Activated naive CD8-positive, alpha-beta T cell treated with anti-CD3 and anti-CD28 coated beads, Interleukin-2, amount 10 ng/mL, durations not matched to agents 7 days and 5 days (primary cell): ENCODE measurements at regions not wholly inside any gene's neighbourhood (a gene's known extent, or its start where the extent isn't known, plus 50 kb on each side); places are given as distances from the start of the nearest gene placed in this dataset.

ENCODE experiments used
- ATAC-seq: fragments of 150-1000 bp; cut with Tn5 transposase; one replicate; pipeline ENCODE4 v1.10.0; 2021; ENCODE audit warnings: low read depth, moderate library complexity
- POLR2A ChIA-PET: fragments of 350-600 bp; sonication (Branson Sonifier 250); formaldehyde crosslinking; loops from one replicate; lab custom pipeline; 2021; ENCODE audit warnings: antibody characterized with exemption; lab: Charles Lee
- DNase-seq: peaks from one replicate; pipeline ENCODE4 v3.0.0; 2021
- H3K27ac Mint-ChIP-seq: one replicate; pipeline ENCODE4 v1.8.0; 2022; ENCODE audit warnings: mild to moderate bottlenecking, mixed read lengths
- H3K27me3 Mint-ChIP-seq: one replicate; pipeline ENCODE4 v1.8.0; 2022; ENCODE audit warnings: mild to moderate bottlenecking, moderate library complexity, mixed read lengths
- H3K36me3 Mint-ChIP-seq: one replicate; pipeline ENCODE4 v1.8.0; 2021; ENCODE audit warnings: mild to moderate bottlenecking, mixed read lengths
- H3K4me1 Mint-ChIP-seq: one replicate; pipeline ENCODE4 v1.8.0; 2021; ENCODE audit warnings: mixed read lengths
- H3K4me3 Mint-ChIP-seq: one replicate; pipeline ENCODE4 v1.8.0; 2022; ENCODE audit warnings: mild to moderate bottlenecking, moderate library complexity, mixed read lengths
- H3K9me3 Mint-ChIP-seq: one replicate; pipeline ENCODE4 v1.8.0; 2021; ENCODE audit warnings: mixed read lengths

DNA sequence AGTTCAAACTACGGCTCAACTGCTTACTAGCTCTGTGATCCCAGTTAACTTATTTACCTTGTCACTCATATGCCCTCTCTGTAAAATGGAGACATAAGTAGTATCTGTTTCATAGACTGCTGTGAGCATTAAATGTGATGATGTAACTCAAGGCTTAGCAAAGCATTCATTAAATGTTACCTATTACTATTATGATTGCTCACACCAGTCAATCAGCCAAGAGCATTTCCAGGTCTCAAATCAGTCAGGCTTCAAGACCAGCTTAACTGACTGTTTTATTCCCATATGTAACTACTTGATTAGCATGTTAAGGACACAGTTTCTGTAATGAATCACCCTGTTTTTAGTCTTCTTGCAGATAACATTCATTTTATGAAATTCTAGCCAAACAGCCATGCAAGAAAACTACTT, 413.3 kb downstream of the MLLT3 start:
- peak overlapping the region; percentile 95 for H3K27ac Mint-ChIP-seq
- H3K4me3 Mint-ChIP-seq = peak overlapping the region; percentile 18
- peaks cover 26% of the 10 kb centered on the region for H3K36me3 Mint-ChIP-seq
- DNase-seq (no peak), ATAC-seq (peak; percentile 31)
- POLR2A ChIA-PET = interaction anchor here (0.7 to 4.4 kb wide), 20 partner anchors 8 to 413 kb away, joined by 3 to 37 read pairs (median 7); partner anchors contain the start of gene MLLT3
- H3K27me3 Mint-ChIP-seq = no peaks in the 10 kb centered on the region
- H3K4me1 Mint-ChIP-seq = peaks cover 47% of the 10 kb centered on the region
- H3K9me3 Mint-ChIP-seq = peaks cover 2% of the 10 kb centered on the region

DNA sequence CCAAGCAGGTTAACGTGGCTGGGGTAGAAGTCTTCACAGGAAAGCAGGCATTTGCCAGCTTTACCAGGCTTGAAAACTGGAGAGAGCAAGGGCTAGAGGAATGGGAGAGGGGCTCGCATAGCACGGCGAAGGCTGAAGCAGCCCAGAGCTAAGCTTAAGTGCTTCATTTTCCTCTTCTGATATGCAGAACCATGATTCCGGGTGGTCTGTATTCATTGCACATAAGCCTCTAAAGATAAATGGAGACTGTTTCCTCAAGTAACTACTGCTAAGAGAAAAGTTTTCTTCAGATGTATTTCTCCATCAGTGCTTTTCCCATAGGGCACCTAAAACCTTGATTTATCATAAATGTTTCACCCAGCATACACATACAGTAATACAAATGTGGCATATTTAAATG, 414.1 kb downstream of the MLLT3 start:
- POLR2A ChIA-PET = interaction anchor here (1.6 to 4.4 kb wide), 9 partner anchors 10 to 414 kb away, joined by 5 to 37 read pairs (median 13); partner anchors contain the start of gene MLLT3
- H3K9me3 Mint-ChIP-seq = peaks cover 5% of the 10 kb centered on the region
- peak overlapping the region; percentile 95 for H3K27ac Mint-ChIP-seq
- H3K4me1 Mint-ChIP-seq = peaks cover 51% of the 10 kb centered on the region
- DNase-seq (no peak), ATAC-seq (no peak)
- H3K27me3 Mint-ChIP-seq = no peaks in the 10 kb centered on the region
- peaks cover 27% of the 10 kb centered on the region for H3K36me3 Mint-ChIP-seq
- H3K4me3 Mint-ChIP-seq = peak overlapping the region; percentile 18

DNA sequence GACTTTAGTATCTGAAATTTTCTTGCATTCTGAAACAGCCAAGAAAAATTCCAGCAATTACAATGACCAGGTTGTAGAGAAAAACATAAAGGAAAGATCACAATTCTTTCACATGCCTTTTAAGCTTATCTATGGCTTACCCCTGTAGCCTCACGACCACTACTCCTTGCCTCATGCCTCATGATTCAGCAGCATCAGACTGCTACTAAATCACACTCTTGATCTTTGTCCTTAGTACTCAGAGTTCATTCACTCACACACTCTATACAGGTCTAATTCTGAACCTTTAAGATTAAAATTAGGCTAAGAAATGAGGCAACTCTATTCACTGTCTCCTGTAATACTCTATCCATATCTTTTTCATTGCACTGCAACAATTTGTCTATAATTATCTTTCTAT, 415.1 kb downstream of the MLLT3 start:
- H3K4me1 Mint-ChIP-seq = peaks cover 52% of the 10 kb centered on the region
- H3K9me3 Mint-ChIP-seq = peaks cover 8% of the 10 kb centered on the region
- H3K36me3 Mint-ChIP-seq = peaks cover 31% of the 10 kb centered on the region
- no peak for DNase-seq
- POLR2A ChIA-PET = interaction anchor here (3.3 to 4.4 kb wide), 3 partner anchors 9 to 208 kb away, joined by 13 to 37 read pairs (median 24); no protein-coding TSS in a partner anchor
- no peak overlapping the region for H3K4me3 Mint-ChIP-seq
- H3K27me3 Mint-ChIP-seq = no peaks in the 10 kb centered on the region
- ATAC-seq = no peak
- peak overlapping the region; percentile 95 for H3K27ac Mint-ChIP-seq

DNA sequence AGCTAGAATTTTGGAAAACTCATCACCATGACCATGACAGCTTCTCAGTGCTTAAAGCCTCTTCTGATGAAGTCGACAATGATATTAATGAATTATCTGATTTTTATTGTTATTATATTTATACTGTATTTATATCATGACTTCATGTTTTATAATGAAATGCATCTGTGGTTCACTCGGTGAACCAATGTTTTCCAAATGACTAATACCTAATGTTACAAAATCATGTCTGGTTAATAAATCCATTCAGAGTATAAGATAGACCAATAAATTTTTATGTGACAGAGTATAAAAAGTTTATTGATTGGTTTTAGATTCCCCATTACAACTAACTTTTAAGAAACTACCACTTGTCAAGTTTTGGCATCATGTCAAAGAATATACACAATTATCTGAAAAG, 416.5 kb downstream of the MLLT3 start:
- no peak overlapping the region for H3K4me3 Mint-ChIP-seq

DNA sequence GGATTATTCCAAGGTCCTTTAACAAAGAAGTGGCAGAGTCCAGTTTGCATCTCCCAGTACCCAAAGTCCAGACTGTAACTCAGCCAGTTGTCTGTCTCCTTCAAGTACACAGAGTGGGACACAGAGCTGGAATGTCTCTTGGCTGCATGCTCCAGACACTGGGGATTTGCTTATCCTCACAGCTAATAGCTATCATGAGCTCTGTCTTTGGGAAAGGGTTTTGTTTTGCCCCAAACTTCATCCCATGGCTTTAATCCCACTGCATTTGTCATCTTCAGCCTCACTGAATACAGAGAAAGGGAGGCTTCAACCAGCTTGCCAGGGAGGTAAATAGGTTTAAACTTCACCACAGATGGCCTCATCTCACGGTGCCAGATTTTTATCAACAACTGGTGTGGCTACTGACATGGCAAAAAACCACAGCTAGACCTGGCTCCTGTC, 412.2 kb upstream of the SLC24A2 start:
- no peak overlapping the region for H3K4me3 Mint-ChIP-seq
- DNase-seq = no peak
- H3K27me3 Mint-ChIP-seq = no peaks in the 10 kb centered on the region
- no peak for ATAC-seq
- H3K36me3 Mint-ChIP-seq = peaks cover 52% of the 10 kb centered on the region
- POLR2A ChIA-PET = interaction anchor here (1.2 kb wide), 1 partner anchor 8 kb away, joined by 3 read pairs; no protein-coding TSS in a partner anchor
- peaks cover 13% of the 10 kb centered on the region for H3K9me3 Mint-ChIP-seq
- peak overlapping the region; percentile 59 for H3K27ac Mint-ChIP-seq
- peaks cover 34% of the 10 kb centered on the region for H3K4me1 Mint-ChIP-seq

More for the DNA sequence above, 416.5 kb downstream of the MLLT3 start:
- peaks cover 58% of the 10 kb centered on the region for H3K4me1 Mint-ChIP-seq
- no peaks in the 10 kb centered on the region for H3K27me3 Mint-ChIP-seq
- peaks cover 11% of the 10 kb centered on the region for H3K9me3 Mint-ChIP-seq
- POLR2A ChIA-PET = interaction anchor here (0.7 kb wide), 2 partner anchors 230 to 496 kb away, joined by 4 to 7 read pairs; no protein-coding TSS in a partner anchor
- H3K27ac Mint-ChIP-seq = no peak overlapping the region
- DNase-seq = no peak
- no peak for ATAC-seq
- peaks cover 42% of the 10 kb centered on the region for H3K36me3 Mint-ChIP-seq

DNA sequence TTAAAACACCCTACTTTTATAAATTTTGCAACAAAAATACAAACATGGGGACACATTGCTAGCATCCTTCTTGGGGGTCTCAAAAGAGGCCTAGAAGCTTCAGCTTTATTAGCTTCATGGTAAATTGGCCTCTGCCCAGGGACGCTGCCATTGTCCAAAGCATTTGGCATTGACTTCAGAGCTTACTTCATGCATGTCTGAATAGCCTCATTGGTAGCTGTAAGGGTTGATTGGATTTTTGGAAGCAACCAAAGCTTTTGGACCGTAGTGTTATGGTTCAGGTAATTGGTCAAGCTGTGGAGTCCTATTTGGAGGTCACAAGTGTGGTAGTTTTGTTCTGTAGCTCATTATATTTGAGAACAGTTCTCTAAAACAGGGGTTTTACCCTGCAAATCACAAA, 411.7 kb upstream of the SLC24A2 start:
- no peak overlapping the region for H3K4me3 Mint-ChIP-seq
- peaks cover 34% of the 10 kb centered on the region for H3K4me1 Mint-ChIP-seq
- ATAC-seq (no peak), DNase-seq (no peak)
- POLR2A ChIA-PET = interaction anchor here (1.2 kb wide), 1 partner anchor 8 kb away, joined by 3 read pairs; no protein-coding TSS in a partner anchor
- no peaks in the 10 kb centered on the region for H3K27me3 Mint-ChIP-seq
- peaks cover 13% of the 10 kb centered on the region for H3K9me3 Mint-ChIP-seq
- no peak overlapping the region for H3K27ac Mint-ChIP-seq
- peaks cover 54% of the 10 kb centered on the region for H3K36me3 Mint-ChIP-seq

DNA sequence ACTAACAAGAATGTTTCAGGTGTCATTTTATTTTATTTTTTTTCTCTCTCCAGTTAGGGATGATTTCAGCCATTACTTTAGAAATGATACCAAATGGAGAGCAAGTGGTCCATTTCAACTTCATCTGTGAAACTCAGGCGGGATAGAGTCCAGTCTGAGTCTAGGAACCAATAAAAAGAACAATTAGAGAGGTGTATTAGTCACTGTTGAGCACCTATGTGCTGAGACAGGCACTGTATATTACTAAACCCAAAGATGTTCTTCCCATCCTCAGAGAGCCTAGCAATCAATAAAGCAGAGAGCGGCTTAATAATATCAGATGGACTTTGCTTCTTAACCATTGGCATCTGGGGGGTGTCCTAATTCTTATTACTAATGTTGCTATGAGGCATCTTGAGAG, 410.3 kb upstream of the SLC24A2 start:
- DNase-seq (no peak), ATAC-seq (no peak)
- no peak overlapping the region for H3K4me3 Mint-ChIP-seq
- peaks cover 54% of the 10 kb centered on the region for H3K36me3 Mint-ChIP-seq
- POLR2A ChIA-PET = interaction anchor here (0.6 to 1.2 kb wide), 2 partner anchors 11 to 196 kb away, joined by 4 to 5 read pairs; no protein-coding TSS in a partner anchor
- no peaks in the 10 kb centered on the region for H3K27me3 Mint-ChIP-seq
- H3K4me1 Mint-ChIP-seq = peaks cover 34% of the 10 kb centered on the region
- H3K9me3 Mint-ChIP-seq = peaks cover 18% of the 10 kb centered on the region
- no peak overlapping the region for H3K27ac Mint-ChIP-seq

DNA sequence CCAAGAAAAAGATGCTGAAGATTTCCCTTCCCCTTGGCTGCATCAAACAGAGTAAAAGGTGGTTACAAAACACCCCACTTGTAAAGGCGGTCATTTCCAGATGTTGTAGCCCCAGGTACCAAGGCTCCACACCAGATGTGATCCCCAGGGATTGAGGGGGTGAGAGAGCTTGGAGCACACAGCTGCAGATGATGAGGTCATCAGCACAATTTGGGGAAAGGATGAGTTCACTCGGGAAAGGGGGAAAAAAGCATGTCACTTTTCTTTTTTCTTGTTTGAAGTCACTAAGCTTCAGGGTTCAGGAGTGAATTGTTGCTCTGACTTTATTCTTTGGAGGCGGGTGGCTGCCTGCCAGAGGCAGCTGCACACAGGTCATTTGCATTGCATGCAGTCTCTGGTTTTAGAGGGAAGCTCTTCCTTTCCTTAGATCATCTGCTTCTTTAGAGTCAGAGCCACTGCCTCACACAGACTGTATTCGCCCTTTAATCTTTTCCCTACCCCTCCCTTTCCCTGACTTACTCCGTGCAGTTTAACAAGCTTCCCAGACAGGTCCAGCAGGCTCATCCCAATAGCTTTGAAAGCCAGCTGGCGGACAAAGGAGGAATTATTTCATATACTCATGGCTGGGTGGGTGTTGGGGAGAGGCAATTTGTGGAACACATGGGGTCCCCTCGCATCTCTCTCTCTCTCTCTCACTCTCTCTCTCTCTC, 409.3 kb upstream of the SLC24A2 start:
- peak overlapping the region; percentile 60 for H3K4me3 Mint-ChIP-seq
- peak overlapping the region; percentile 79 for H3K27ac Mint-ChIP-seq
- ATAC-seq (peak; percentile 88), DNase-seq (no peak)
- H3K4me1 Mint-ChIP-seq = peaks cover 30% of the 10 kb centered on the region
- peaks cover 54% of the 10 kb centered on the region for H3K36me3 Mint-ChIP-seq
- peaks cover 18% of the 10 kb centered on the region for H3K9me3 Mint-ChIP-seq
- H3K27me3 Mint-ChIP-seq = no peaks in the 10 kb centered on the region
- POLR2A ChIA-PET = interaction anchor here (1.1 kb wide), 1 partner anchor 10 kb away, joined by 13 read pairs; no protein-coding TSS in a partner anchor

DNA sequence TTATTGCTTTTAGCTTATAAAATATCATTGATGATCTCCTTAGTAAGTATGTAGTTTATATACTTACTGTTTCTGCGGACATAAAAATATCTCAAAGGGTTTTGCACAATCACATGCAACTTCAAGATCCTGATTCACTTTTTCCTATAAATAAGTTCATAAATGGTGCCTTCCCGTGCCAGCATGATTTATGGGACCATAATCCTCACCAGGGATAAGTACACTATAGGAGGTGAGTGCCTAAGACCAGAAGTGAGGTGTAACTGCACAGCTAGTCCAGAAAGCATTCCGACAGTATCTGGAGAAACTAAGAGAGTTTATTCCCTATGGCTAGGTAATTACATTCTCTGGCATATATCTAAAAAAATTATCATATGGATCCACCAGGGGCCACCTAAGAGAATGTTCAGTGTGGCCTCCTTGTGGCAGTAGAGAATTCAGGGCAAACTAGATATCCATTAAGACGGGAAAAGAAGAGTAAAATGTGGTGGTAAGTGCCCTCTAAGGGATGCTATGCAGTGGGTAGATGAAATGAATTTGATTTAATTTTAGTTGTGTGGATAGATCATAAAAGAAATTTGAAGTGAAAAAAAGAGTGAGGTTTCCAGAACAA, 402.5 kb upstream of the SLC24A2 start:
- POLR2A ChIA-PET = no interaction called here
- ATAC-seq = no peak
- no peak overlapping the region for H3K27ac Mint-ChIP-seq
- no peak overlapping the region for H3K4me3 Mint-ChIP-seq
- H3K27me3 Mint-ChIP-seq = peaks cover 4% of the 10 kb centered on the region
- H3K36me3 Mint-ChIP-seq = peaks cover 42% of the 10 kb centered on the region
- H3K4me1 Mint-ChIP-seq = peaks cover 3% of the 10 kb centered on the region
- no peak for DNase-seq
- peaks cover 21% of the 10 kb centered on the region for H3K9me3 Mint-ChIP-seq

DNA sequence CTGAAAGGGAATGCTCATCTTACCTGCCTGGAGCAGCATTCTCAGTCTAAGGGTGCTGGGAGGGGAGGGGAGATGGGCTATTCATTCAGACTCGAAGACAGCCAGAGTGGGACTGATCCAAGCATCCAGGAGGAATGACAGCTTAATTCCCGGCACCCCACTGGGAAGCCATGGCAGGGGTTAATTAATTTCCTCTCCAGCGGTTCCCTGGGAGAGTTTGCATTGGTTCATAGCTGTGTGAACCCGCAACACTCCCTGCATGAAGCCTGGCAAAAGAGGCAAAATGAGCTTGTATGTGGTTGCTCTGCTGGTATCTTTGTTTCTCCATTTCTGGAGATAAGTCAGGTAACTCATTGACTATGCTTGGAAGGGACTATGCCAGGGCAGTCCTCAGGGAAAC, 401.0 kb upstream of the SLC24A2 start:
- H3K27me3 Mint-ChIP-seq = peaks cover 4% of the 10 kb centered on the region
- POLR2A ChIA-PET = no interaction called here
- H3K4me1 Mint-ChIP-seq = peaks cover 3% of the 10 kb centered on the region
- peaks cover 38% of the 10 kb centered on the region for H3K36me3 Mint-ChIP-seq
- peaks cover 23% of the 10 kb centered on the region for H3K9me3 Mint-ChIP-seq
- no peak overlapping the region for H3K27ac Mint-ChIP-seq
- DNase-seq (no peak), ATAC-seq (no peak)
- H3K4me3 Mint-ChIP-seq = no peak overlapping the region

DNA sequence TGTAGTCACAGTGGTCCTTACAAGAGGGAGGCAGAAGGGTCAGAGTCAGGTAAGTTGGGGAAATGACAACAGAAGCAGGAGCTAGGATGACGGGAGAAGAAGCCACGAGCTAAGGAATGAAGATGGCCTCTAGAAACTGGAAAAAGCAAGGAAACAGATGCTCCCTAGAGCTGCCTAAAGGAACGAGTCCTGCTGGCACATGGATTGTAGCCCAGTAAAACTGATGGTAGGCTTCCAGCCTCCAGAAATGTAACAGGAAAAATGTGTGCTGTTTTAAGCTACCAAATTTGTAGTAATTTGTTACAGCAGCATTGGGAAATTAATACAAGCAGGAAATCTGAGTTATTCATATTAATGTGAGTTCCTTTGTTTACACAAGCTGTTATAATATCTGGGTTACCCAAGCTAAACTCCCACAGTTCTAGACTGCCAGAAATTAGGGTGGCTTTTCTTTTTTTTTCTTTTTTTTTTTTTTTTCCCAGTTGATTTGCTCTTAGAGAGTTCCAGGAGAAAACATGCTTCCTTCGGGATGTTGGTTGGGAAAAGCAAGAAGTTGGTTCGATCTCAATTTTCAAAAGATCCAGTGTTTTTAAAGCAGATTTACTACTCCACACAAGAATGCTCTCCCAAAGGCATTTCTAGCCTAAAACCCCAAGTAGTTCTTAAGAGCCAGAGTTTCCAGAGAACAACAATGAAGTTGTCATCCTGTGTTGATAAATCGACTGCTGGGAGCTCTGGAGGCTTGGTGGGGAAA, 400.0 kb upstream of the SLC24A2 start:
- peaks cover 35% of the 10 kb centered on the region for H3K36me3 Mint-ChIP-seq
- H3K27me3 Mint-ChIP-seq = peaks cover 4% of the 10 kb centered on the region
- peaks cover 21% of the 10 kb centered on the region for H3K9me3 Mint-ChIP-seq
- DNase-seq = no peak
- no peak for ATAC-seq
- H3K4me3 Mint-ChIP-seq = no peak overlapping the region
- POLR2A ChIA-PET = interaction anchor here (0.7 kb wide), 1 partner anchor 15 kb away, joined by 7 read pairs; no protein-coding TSS in a partner anchor
- no peak overlapping the region for H3K27ac Mint-ChIP-seq
- peaks cover 3% of the 10 kb centered on the region for H3K4me1 Mint-ChIP-seq

DNA sequence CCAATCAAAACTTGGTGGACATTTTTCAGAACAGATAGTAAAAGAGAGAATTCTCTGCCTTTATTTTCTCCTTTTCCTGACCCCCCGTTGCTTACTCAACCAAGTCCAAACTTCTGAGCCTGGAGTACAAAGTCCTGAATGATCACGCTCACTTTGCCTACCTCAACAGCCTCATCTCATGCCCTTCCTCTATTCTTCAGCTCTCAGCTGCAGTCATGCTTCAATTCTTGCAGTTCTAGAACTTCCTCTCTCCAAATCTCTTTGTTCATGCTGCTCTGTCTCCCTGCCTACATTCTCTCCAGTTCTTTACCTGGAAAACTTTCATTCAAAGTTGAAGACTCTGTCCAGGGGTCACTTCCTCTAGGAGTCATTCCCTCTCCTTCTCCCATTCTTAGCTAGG, 398.5 kb upstream of the SLC24A2 start:
- Mint-ChIP-seq H3K27ac (no peak overlapping the region), H3K4me3 (no peak overlapping the region), H3K4me1 (peaks cover 8% of the 10 kb centered on the region), H3K9me3 (peaks cover 30% of the 10 kb centered on the region), H3K27me3 (peaks cover 4% of the 10 kb centered on the region), H3K36me3 (peaks cover 43% of the 10 kb centered on the region)
- ATAC-seq (no peak), DNase-seq (no peak)
- POLR2A ChIA-PET = interaction anchor here (0.7 kb wide), 1 partner anchor 8 kb away, joined by 3 read pairs; no protein-coding TSS in a partner anchor

DNA sequence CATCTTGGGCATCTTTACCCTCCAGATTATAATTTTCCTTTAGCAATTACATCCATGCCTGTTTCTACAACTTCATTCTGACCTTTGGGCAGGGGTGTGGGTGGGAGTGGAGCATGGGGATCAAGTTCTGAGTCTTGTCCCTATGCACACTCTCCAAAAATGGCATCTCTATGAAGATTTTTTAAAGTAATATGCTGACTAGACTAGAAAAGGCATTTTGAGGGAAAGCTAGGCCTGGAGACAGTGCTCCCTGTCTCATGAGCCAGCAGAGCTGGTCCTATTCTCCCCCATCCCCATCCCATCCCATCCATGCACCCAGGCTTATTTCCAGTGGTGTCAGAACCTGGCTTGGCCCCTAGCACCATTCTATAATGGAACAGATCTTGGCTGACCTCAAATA, 398.0 kb upstream of the SLC24A2 start:
- Mint-ChIP-seq H3K36me3 (peaks cover 45% of the 10 kb centered on the region), H3K27ac (no peak overlapping the region), H3K27me3 (peaks cover 4% of the 10 kb centered on the region), H3K4me1 (peaks cover 8% of the 10 kb centered on the region), H3K9me3 (peaks cover 30% of the 10 kb centered on the region), H3K4me3 (no peak overlapping the region)
- POLR2A ChIA-PET = no interaction called here
- DNase-seq (no peak), ATAC-seq (no peak)
